NB4 (cell line): ENCODE measurements at regions not wholly inside any gene's neighbourhood (a gene's known extent, or its start where the extent isn't known, plus 50 kb on each side); places are given as distances from the start of the nearest gene placed in this dataset.

Experiments
- DNase-seq: peaks from one replicate; pipeline ENCODE4 v3.0.0; 2010; ENCODE audit warnings: low read depth
- H3K4me3 ChIP-seq: one replicate; pipeline ENCODE4 v1.5.1; 2011; ENCODE audit warnings: mild to moderate bottlenecking, low read depth, low read length, moderate library complexity
- CTCF ChIP-seq: IDR thresholded peaks from one replicate; pipeline ENCODE4 v1.5.1; 2012; ENCODE audit warnings: low read depth, low read length
- MYC ChIP-seq: IDR thresholded peaks from 2 replicates; pipeline ENCODE4 v1.6.1; 2011; ENCODE audit warnings: low read depth, low read length
- POLR2A ChIP-seq: IDR thresholded peaks from 2 replicates; pipeline ENCODE4 v1.6.1; 2011; ENCODE audit warnings: mild to moderate bottlenecking; ENCODE audit not compliant: insufficient read length; ENCODE audit errors: extremely low read depth
- TF ChIP-seq, protein P1 (sequence below): IDR thresholded peaks from 2 replicates; pipeline ENCODE4 v1.6.1; 2011; ENCODE audit warnings: low read depth, low read length

DNA sequence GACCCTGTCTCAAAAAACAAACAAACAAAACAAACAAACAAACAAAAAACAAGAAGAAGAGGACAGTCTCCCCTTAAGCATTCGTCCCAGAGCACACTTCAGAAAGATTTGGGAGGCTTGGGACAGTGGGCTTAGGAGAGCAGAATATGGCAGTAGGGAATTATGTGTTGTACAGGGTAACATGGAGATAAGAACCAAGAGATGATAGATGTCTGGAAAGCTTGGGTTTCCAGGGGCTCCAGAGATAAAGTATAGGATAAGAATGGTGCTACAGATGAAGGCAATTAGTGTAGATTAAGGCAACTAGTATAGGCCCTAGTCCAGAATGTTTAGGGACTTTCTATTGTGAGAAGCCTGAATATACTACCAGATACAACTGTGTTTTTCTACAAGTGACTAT lies 934.9 kb upstream of the AUTS2 start:
- TF ChIP-seq CTCF: no peak
- TF ChIP-seq MYC: no peak
- TF ChIP-seq, protein P1, sequence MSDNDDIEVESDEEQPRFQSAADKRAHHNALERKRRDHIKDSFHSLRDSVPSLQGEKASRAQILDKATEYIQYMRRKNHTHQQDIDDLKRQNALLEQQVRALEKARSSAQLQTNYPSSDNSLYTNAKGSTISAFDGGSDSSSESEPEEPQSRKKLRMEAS: no peak
- TF ChIP-seq POLR2A: no peak
- no peak overlapping the region for H3K4me3 ChIP-seq
- DNase-seq: no peak

- H3K4me3 ChIP-seq: no peak overlapping the region
- no peak for DNase-seq
- TF ChIP-seq CTCF (no peak), MYC (no peak), POLR2A (no peak)
- TF ChIP-seq, protein P1: no peak
Measured at GRCh38 chr7:68671046-68671445, 927.2 kb upstream of the AUTS2 start.

DNA sequence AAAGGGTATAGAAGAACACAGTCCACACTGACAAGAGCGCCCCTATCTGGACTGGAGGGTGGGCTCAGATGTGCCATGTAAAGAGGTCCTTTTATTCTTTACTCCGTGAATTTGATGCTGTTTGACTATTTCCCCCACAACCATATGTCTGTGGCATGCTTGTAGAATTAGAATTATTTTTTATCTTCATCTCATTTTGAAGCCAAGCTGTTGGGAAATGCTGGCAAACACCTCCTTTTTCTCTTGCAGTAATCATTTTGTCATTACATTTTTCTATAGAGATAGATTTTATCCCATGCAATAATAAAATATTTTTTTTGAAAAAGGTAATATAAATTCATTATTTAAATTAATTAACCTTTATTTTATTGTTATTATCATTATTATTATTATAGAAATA lies 926.6 kb upstream of the AUTS2 start:
- H3K4me3 ChIP-seq: no peak overlapping the region
- TF ChIP-seq MYC (no peak), POLR2A (no peak), CTCF (no peak)
- TF ChIP-seq, protein P1: no peak
- DNase-seq: no peak

- no peak for DNase-seq
- TF ChIP-seq, protein P1: no peak
- no peak for TF ChIP-seq POLR2A
- no peak for TF ChIP-seq MYC
- TF ChIP-seq CTCF: no peak
- H3K4me3 ChIP-seq: no peak overlapping the region
Measured at GRCh38 chr7:68674826-68675225, 923.4 kb upstream of the AUTS2 start.

- TF ChIP-seq POLR2A (no peak), MYC (no peak), CTCF (no peak)
- TF ChIP-seq, protein P1: no peak
- DNase-seq: no peak
- H3K4me3 ChIP-seq: no peak overlapping the region
Measured at GRCh38 chr7:68676813-68677535, 921.3 kb upstream of the AUTS2 start.
